Astrocyte of the hippocampus (primary cell): ENCODE measurements at regions not wholly inside any gene's neighbourhood (a gene's known extent, or its start where the extent isn't known, plus 50 kb on each side); places are given as distances from the start of the nearest gene placed in this dataset.

Source experiments
- DNase-seq: peaks from one replicate; pipeline ENCODE4 v3.0.0; 2011; ENCODE audit warnings: low read depth, low spot score

- DNase-seq, result no peak
These were observed 94.7 kb upstream of the CDH6 start for GRCh38 chr5:31098811-31099210.

- no peak for DNase-seq
These were observed 95.6 kb upstream of the CDH6 start for GRCh38 chr5:31097851-31098250.

- peak; percentile 60 for DNase-seq
These were observed 97.1 kb upstream of the CDH6 start for GRCh38 chr5:31096238-31096865.

DNA sequence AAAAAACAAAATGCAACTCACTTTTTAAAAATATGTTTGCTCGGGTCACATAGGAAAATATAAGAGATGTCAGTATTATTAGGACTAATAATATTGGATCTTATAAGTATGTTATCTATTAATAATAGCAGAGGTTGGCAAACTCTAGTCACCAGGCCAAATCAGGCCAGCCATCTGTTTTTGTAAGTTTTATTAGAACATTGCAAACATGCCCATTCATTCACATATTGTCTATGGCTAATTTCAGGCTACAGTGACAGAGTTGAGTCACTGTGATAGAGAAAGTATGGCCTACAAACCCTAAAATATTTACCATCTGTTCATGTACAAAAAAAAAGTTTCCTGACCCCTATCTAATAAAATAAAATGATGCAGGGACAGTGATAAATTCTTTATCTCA lies 97.7 kb upstream of the CDH6 start:
- DNase-seq, result no peak

- no peak for DNase-seq
These were observed 102.0 kb upstream of the CDH6 start for GRCh38 chr5:31091501-31091900.

- no peak for DNase-seq
These were observed 103.0 kb upstream of the CDH6 start for GRCh38 chr5:31090467-31090866.

DNA sequence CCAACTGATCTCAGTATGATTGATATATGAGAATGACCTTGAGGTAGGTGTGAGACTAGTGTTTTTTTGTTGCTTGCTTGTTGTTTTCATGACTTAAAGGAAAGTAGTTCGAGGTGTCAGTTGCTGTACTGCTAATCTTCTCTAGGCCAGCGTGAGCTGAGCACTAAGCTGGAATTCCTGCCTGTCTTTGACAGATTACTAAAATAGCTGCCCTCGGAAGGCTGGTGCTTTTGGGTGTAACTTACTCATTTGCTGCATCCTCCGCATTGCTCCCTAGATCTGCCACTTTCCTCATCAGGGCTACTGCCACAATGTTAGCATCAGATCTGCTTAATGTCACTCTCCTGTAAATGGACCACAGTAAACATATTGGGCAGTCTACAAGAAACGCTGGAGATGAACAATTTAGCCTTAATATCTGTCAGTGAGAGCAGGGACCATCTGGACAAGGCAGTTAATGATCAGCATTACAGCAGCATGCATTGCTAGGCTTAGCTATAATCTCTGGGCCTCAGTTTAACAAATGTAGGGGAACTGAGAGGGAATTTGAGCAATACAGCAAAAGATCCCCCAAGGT lies 106.6 kb upstream of the CDH6 start:
- no peak for DNase-seq

DNA sequence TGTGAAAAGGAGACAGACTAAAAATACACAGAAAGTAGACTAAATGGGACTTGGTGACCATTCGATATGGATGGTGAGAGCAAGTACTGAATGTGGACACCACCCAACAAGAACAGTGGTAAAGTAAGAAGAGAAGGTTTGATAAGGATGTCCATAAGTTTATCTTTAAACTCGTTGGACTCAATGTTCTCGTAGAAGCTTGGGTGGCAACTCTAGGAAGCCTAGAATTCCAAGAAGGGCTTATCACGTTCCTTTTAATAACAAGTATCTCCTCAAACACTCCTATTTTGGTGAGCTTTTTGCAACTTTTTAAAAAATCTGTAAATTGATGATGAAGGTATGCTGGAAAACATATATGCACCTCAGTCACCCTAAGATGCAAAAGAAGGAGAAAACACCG lies 108.6 kb upstream of the CDH6 start:
- no peak for DNase-seq

DNA sequence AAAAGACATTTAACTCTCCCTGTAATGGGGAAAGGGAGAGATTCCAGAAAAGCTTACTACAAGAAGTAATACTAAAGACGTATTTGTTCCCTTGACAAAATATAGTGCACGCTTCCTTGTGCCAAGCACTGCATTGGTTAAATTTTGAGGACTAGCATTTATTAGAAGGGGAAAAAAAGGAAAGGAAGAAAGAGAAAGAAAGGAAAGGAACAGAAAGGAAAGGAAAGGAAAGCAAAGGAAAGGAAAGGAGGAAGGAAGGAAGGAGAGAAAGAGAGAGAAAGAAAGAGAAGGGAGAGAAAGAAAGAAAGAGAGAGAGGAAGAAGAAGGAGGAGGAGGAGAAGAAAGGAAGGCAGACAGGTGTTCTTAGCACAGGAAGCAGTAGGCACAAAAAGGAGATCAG lies 110.1 kb upstream of the CDH6 start:
- DNase-seq, result no peak

DNA sequence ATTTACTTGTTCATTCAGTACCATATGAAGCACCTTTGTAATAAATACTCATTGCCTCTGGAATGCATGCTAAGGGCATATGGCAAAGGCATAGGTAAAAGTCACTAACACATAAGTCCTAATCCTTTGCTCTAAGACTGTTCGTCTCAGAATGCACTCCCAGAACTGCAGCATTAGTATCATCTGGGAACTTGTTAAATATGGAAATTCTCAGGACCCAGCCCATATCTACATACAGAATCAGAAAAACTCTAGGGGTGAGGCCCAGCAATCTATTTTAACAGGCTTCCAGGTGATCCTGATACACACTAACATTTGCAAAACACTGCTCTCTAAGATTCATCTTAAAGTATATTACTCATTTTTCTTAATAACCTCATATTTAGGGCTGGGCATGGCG lies 113.8 kb upstream of the CDH6 start:
- DNase-seq, result no peak

DNA sequence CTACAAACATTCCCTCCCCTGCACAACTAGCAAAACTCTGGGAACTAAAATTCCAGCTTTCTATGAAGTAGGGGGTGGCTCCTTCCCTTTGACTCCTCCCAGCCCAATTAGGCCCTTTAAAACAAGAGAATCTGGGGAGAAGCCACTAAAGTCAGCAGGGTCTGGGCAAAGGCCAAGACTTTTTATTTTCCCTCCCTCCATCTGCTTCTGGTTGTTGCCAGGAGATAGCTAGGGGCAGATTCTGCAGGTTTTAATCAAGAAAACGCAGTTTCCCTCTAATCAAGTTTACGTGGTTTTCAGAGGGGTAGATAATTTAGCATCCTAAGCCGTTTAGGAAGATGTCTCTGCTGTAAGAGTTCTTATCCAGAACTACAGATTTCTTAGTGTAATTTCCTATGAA lies 114.5 kb upstream of the CDH6 start:
- no peak for DNase-seq

DNA sequence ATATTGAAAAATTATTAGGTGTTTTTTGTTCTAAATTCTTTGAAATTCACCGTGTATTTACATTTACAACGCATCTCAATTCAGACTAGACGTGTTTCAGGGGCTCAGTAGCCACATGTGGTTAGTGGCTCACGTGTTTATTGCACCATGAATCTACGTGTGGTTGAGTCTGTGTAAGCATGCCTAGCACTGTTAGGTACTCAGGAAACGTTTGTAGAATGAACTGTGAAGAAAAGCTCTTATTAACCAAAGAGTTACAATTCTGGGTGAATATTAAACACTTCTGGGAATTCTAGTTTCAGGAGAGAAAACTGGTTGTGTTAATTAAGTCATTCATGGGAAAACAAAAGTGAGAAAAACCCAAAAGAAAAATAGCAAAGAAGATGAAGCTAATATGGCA lies 117.5 kb upstream of the CDH6 start:
- no peak for DNase-seq

DNA sequence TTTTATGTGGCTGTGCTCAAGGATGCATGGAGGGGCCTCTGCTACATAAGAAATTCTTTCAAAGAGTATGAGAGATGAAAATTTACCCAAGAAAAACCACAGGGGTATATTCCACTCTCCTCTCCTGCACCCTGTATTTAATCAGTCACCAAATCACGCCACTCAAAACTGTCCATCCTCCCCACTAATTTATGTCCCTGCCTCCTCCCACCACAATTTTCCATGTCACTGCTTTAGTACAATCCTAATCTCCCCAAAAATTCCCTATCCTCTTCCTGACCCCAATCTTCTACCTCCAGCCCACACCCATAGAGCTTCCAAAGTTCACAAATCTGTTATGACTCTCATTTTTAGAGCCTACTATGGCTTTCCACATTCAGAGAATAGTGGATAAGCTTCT lies 125.2 kb upstream of the CDH6 start:
- no peak for DNase-seq

DNA sequence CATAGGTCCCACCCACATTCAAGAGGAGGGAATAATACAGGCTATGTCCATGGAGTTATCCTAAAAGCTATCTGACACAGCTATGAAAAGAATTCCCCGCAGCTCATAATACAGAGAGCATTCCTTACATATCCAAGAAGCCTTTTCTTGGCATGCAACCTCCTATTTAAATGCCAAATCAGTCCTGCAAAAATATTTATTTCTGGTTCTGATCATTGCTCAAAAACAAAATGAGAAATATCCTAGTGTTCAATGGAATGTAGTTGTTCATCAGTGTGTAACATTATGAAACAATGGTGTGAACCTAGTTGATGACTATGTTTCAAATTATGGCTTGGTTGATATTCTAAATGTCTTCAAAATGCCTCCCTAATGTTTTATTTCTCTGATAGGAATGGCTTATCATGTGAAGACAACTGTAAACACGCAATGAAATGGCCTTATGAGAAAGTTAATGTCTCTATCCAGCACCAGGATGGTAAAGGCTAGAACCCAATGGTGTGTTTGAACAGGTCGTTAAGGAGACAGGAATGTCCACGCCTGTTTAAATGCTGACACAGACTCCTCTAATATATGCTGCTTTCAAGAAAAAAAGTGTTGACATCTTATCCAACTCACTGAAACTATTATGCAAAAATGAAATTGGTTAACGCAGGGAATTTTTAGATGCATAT lies 126.7 kb upstream of the CDH6 start:
- peak; percentile 49 for DNase-seq

DNA sequence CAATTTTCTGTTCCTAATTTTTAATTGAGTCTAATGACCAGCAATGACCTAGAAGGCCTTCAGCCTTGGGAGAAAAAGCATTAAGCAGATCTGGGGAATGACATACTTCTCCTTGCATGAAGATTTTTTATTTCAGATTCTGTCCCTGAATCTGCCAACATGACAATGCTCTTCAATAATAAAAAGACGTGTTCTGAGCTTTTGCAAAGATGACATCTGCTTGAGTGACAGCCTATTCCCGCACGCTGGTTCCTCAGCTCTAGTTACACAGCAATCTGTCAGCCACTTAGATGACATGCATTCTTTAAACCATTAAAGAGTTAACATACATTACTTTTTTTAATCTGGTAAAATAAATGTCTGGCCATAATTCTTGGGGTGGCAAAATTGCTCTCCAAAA lies 129.3 kb upstream of the CDH6 start:
- no peak for DNase-seq

- DNase-seq, result no peak
These were observed 130.4 kb upstream of the CDH6 start for GRCh38 chr5:31062902-31063580.

DNA sequence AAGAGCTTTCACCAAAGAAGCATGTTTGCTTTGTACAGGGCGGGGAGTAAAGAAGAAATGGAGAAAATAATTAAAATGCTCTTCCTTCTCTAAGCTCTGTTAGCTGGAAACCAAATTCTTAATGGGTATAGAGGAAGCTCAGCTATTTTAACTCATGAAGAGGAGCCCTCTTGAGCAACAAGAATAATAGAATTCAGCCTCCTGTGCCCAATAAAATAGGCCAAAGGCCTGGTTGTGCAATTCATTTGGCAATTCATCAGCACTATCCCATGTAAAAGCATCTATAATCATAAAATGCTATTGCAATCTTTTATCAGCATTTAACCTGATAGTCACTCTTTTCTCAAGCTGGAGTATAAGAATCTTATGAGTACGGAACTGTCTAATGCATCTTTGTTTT lies 133.6 kb upstream of the CDH6 start:
- DNase-seq, result no peak

- no peak for DNase-seq
These were observed 139.0 kb upstream of the CDH6 start for GRCh38 chr5:31054453-31054852.

GRCh38 chr5:31052937-31053658 lies 140.4 kb upstream of the CDH6 start:
- DNase-seq, result no peak

DNA sequence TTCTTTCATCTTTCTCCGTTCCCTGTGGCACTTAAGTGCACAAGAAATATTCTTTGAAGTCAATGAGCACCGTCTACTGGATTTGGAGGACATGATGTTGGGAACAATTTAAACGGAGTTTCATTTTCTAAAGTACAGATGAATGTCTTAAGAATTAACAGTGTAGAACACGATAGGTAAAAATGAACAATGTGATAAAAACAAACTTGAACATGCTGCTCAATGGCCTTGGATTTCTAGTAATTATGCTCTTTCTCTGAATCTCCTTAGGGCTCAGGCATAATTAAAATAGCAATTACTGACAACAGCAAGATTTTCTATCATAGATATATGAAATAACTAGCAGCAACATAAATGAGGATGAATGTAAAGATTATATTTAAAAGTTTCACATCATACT lies 142.2 kb upstream of the CDH6 start:
- DNase-seq, result no peak

GRCh38 chr5:31049936-31050704 lies 143.4 kb upstream of the CDH6 start:
- DNase-seq, result no peak
